Right lobe of liver (tissue), 4 donors: ENCODE measurements at regions not wholly inside any gene's neighbourhood (a gene's known extent, or its start where the extent isn't known, plus 50 kb on each side); places are given as distances from the start of the nearest gene placed in this dataset.

ENCODE experiments used
- POLR2A ChIP-seq: fragments of 450-650 bp; IDR thresholded peaks from one replicate; pipeline ENCODE4 v1.6.1; 2017; ENCODE audit warnings: antibody characterized with exemption, mild to moderate bottlenecking
- TF ChIP-seq, protein P1 (sequence below), 4 donors: fragments of 200-600 bp in 3 of 4; fragments of 450-650 bp in 1 of 4; IDR thresholded peaks; one replicate each; pipeline versions ENCODE4 v1.5.1 to v1.8.0; 2016 to 2022; ENCODE audit warnings: antibody characterized with exemption in 4 of 4, mild to moderate bottlenecking in 2 of 4
- donor health status: DM: no; HTN: no; CAD: no.
- donor health status: DM: no; HTN: no; CAD: no.
- donor health status: DM: no; HTN: yes; CAD: no.

- TF ChIP-seq, protein P1, sequence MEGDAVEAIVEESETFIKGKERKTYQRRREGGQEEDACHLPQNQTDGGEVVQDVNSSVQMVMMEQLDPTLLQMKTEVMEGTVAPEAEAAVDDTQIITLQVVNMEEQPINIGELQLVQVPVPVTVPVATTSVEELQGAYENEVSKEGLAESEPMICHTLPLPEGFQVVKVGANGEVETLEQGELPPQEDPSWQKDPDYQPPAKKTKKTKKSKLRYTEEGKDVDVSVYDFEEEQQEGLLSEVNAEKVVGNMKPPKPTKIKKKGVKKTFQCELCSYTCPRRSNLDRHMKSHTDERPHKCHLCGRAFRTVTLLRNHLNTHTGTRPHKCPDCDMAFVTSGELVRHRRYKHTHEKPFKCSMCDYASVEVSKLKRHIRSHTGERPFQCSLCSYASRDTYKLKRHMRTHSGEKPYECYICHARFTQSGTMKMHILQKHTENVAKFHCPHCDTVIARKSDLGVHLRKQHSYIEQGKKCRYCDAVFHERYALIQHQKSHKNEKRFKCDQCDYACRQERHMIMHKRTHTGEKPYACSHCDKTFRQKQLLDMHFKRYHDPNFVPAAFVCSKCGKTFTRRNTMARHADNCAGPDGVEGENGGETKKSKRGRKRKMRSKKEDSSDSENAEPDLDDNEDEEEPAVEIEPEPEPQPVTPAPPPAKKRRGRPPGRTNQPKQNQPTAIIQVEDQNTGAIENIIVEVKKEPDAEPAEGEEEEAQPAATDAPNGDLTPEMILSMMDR (IDR thresholded peaks at IDR 0.05) = no peak
- TF ChIP-seq POLR2A = no peak
These were observed 154.7 kb upstream of the LSM14A start for GRCh38 chr19:34017601-34018000.
